OCI-M1 (cell line): ENCODE measurements at regions not wholly inside any gene's neighbourhood (a gene's known extent, or its start where the extent isn't known, plus 50 kb on each side); places are given as distances from the start of the nearest gene placed in this dataset.

Source experiments
- DNase-seq: peaks from one replicate; lab custom pipeline; 2025; lab: John Stamatoyannopoulos, UW

DNA sequence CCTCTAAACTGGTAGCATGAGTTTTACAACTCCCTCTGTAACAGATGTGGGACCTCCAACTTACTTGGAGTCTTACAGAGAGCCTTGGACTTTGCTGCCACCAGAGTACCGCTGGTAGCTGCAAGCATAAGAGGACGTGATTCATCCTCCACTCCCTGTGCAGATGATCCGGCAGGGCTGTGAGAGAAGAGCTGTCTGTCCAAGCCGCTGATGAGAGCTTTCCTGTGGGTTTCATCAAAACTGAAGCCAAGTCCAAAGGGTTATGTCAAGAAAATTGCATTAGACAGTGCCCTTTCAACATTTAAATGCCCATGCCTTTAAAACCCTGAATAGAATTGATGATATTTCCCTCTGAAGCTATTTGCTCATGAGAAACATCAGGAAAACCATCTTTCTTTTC lies 85.8 kb downstream of the LLPH start:
- no peak for DNase-seq

DNA sequence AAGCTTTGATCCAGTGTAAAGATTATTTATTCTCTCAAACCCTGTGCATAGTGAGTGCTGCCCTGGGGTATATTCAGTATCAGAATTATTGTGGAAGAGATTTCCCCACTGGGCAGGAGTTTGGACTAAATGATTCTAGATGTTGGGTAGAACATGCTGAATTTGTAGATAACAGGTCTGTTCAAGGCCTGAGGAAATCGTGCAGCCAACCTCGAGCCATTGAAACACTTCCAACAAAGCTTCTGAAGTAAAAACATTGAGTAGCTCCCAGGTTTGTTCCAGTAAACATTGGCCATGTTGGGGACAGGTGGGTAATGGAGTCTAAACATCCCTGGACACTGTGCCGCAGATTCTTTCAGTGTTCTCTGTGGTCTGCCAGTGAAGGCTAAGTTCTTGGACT lies 87.5 kb downstream of the LLPH start:
- DNase-seq: no peak

DNA sequence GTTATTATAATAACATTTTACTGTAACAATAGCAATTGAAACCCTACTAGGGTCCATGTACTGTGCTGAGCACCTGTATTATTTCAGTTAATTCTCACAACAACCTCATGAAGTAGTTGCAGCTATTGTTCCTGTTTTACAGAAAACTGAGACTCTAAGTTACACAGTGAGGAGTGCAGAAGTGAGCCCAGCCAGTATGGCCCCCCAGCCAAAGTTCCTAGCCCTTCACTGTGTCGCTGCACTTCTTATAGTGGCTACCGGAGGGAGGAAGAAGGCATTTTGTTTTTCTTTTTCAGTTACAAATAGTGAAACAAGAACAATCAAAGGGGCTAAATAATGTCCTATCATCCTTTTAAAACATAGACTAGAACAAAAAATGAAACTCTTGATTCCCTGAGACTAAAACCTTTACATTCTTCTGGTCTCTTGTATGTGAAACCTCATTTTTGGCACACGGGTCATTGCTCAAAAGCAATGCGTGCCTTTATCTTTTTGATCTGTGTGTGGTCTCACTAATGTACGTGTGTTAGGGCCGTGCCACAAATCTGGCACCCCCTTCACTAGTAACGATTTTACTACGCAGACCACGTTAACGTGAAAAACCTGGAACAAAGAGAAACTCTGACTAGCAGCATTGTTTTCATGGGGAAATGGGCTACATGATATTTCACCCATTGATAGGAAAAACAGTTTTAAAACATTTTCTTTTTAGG lies 88.7 kb downstream of the LLPH start:
- DNase-seq: no peak

DNA sequence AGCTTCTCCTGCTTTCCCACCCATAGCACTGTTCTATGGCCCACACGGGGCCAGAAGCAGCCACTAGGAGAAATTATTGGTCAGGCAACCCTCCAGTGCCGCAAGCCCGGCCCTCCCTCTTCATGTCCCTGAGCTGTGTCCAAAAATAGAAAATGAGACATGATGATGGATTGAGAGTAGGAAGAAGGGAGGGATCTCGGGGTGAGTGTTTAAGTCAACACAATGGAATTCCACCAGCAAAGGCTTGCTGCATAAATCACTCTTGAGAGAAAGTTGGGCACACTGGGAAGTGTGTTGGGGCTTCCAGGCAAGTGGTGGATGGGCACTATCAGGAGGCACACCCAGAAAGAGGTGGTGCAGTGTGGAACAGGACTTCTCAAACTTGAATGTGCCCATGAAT lies 94.2 kb downstream of the LLPH start:
- no peak for DNase-seq

DNA sequence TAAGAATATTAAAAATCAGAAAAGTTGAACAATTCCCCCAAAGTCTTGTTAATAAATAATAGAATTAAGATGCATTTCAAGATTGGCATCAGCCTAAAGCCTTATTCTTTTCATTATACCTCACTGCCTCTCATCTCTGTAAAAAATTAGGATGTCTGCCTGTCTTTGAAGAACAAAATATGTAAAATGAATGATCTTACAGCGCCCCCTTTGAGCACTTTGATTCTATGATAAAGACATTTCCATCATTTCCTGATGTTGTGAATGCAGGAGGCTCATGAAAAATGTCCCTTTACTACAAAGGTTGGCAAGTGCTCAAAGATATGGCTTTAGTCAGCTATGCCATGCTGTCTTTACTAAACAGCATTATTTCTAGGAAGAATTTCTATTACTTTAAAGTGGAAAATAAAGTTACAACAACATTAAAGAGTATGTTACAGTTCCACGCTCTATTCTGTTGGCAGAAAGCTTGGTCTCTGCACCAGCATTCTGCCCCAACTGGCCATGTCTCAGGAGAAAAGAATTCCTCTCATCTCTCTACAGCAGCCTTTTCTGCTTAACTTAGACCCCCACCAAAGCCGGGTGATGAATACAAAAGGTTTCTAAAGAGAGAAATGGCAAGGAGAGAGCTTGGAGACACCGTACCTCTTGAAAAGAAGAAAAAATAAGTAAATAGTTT lies 95.1 kb downstream of the LLPH start:
- DNase-seq: peak; percentile 57

DNA sequence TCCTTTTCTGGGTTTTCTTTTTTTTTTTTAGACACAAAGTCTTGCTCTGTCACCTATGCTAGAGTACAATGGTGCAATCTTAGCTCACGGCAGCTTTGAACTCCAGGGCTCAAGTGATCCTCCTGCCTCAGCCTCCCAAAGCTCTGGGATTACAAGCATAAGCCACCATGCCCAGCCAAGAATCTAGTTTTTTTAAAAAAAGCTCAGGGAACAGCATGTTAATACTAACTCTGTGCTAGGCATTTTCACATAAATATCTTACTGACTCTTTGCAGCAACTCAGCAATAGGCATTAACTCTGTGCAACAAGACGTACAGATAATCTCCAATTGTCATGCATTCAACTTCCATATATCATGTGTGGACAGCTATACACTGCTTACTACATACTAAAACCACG lies 97.4 kb downstream of the LLPH start:
- no peak for DNase-seq

DNA sequence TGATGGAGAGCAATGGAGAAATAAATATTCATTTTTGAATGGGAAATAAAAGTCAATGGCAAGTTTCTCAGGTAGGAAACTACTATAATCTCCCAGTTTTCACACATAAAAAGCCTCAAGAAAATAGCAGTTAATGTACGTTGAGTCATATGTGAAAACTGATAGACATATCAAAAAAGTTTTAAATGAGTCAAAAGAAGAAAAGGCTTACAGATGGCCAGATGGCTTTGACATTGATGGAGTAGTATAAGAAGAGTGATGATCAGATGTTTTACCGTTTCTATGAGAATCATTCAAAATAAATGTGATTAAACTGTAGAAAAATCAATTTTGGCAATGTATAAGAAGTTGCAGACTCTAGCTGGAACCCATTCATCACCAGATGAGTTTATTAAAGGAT lies 97.8 kb downstream of the LLPH start:
- no peak for DNase-seq

DNA sequence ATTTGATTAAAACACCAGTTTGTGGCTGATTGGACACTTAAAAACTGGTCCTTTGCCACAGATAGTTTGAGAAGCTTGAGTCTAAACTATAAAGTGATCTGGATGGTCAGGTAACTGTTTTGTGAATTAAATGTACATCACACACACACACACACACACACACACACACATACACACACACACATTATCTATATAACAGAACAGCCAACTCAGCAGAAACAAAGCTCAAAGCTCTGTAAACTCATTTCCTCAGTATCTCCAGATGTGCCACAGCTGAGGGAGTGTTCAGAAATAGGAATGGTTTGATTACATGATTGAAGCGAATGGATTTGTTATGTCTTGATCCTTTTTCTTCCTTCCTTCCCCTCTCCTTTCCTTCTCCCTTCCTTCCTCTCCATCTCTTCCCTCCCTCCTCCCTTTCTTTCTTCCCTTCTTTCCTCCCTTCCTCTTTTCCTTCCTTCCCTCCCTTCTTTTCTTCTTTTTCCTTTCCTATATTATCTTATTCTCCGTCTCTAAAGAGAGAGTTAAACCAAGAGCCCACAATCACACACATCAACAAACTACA lies 100.3 kb downstream of the LLPH start:
- no peak for DNase-seq

DNA sequence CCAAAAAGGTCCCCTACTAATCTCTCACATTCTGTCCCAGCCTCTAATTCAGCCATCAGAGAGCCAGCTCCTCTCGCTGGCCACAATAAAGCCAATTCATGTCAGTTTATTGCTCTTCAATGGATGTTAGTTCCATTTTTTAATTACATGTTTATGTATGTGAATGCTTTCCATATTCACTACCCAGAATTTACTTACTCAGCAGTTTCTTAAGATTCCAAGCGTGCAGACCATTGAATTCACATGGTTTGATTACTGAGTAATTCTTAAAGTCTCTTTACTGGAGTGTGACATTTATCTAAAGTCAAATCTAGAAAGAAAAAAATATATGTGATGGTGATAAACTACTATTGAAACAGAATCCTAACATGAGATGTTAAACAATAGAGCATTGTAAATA lies 102.2 kb downstream of the LLPH start:
- no peak for DNase-seq

DNA sequence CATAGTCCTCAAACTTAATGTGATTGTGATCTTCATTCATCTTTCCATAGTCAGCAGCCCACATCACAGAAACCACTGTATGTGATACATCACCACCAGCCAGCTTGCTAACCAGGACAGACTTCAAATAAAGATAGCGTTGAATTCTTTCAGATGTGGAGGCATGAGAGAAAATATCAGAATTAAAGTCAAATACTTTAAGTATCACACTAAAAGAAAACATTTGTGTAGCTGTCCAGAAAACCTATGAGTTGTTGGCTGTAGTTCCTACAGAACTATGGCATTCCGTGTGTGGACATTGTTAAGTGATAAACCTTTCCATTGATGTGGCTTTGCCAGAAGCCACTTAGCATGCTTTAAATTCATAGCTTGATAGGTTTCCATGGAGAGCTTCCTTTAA lies 105.1 kb downstream of the LLPH start:
- no peak for DNase-seq

DNA sequence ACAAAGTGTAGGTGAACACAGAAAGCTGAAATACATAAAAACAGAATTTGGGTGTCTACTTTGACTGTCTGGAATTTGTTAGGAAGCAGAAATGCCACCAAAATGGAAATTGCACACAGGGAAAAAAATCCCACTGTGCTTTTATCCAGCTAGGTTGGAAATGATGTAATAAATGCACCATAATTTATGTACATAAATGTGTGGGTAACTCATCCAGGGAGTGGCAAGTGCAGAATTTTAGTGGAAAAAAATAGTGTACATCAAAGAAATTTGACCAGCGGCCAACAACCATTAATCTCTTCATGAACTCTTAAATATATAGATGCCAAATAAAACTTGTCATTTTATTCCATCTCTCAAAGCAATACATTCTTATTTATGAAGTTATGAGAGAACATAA lies 105.6 kb downstream of the LLPH start:
- no peak for DNase-seq

DNA sequence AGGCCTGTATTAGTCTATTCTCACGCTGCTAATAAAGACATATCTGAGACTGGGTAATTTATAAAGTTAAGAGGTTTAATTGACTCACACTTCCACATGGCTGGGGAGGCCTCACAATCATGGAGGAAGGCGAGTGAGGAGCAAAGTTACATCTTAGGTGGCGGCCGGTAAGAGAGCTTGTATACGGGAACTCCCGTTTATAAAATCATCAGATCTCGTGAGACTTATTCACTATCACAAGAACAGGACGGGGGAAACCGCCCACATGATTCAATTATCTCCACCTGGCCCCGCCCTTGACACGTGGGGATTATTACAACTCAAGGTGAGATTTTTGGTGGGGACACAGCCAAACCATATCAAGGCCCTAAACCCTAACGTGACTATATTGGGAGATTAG lies 110.1 kb downstream of the LLPH start:
- no peak for DNase-seq

DNA sequence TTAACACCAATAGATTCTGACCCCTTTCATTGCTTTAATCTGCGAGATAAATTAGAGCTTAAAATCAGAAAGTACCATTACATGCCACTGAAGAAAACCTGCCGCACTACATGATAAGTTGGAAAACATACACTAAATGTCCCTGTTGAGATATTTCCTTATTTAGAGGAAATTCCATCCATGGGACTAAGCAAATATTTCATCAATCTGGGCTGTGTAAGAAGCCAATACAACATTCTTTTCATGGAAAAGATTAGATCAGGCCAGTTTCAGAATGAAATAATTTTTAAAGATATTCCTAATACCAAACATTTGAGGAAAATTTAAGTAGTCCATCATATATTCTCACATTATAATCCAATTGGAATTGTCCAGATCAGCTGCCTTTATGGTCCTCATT lies 112.8 kb downstream of the LLPH start:
- DNase-seq: no peak
